Heart left ventricle (tissue), 16 donors: ENCODE measurements at regions not wholly inside any gene's neighbourhood (a gene's known extent, or its start where the extent isn't known, plus 50 kb on each side); places are given as distances from the start of the nearest gene placed in this dataset.

ENCODE experiments used
- ATAC-seq, 4 donors: fragments of 200-7000 bp; cut with Tn5 transposase; one replicate each; pipeline ENCODE4 v1.9.1; 2020 to 2022; ENCODE audit warnings: moderate library complexity in 4 of 4, mild to moderate bottlenecking in 3 of 4, moderate number of reproducible peaks in 1 of 4
- DNase-seq, 5 donors: peaks; one replicate each; pipeline ENCODE4 v3.0.0-alpha.2; 2020
- H3K27ac ChIP-seq, 12 donors: fragments of 200-600 bp; sonication (generic) in 4 of 12; one replicate each; pipeline versions ENCODE4 v1.5.0 to v1.8.0; 2016 to 2022; ENCODE audit warnings: mild to moderate bottlenecking in 2 of 12
- H3K27me3 ChIP-seq, 9 donors: fragments of 200-600 bp; sonication (generic) in 2 of 9; one replicate each; pipeline versions ENCODE4 v1.5.1 to v1.8.0; 2016 to 2022; ENCODE audit warnings: mild to moderate bottlenecking in 3 of 9
- H3K36me3 ChIP-seq, 9 donors: fragments of 200-600 bp; sonication (generic) in 2 of 9; one replicate each; pipeline versions ENCODE4 v1.5.0 to v1.8.0; 2018 to 2022; ENCODE audit warnings: mild to moderate bottlenecking in 2 of 9
- H3K4me1 ChIP-seq, 12 donors: fragments of 200-600 bp; sonication (generic) in 4 of 12; one replicate each; pipeline versions ENCODE4 v1.5.0 to v1.8.0; 2016 to 2022; ENCODE audit warnings: mild to moderate bottlenecking in 3 of 12
- H3K4me3 ChIP-seq, 12 donors: fragments of 200-600 bp; sonication (generic) in 4 of 12; one replicate each; pipeline versions ENCODE4 v1.5.0 to v1.8.0; 2017 to 2022; ENCODE audit warnings: mild to moderate bottlenecking in 9 of 12, moderate library complexity in 4 of 12
- H3K9me3 ChIP-seq, 12 donors: fragments of 200-600 bp; sonication (generic) in 4 of 12; one replicate each; pipeline versions ENCODE4 v1.5.0 to v1.8.0; 2016 to 2022; ENCODE audit warnings: mild to moderate bottlenecking in 1 of 12
- CTCF ChIP-seq, 12 donors: fragments of 200-600 bp; sonication (generic) in 4 of 12; IDR thresholded peaks; one replicate each; pipeline versions ENCODE4 v1.5.0 to v1.8.0; 2018 to 2022; ENCODE audit warnings: antibody characterized with exemption in 12 of 12, mild to moderate bottlenecking in 5 of 12
- POLR2A ChIP-seq, 2 donors: fragments of 450-650 bp; IDR thresholded peaks; one replicate each; pipeline ENCODE4 v1.6.1; 2017; ENCODE audit warnings: antibody characterized with exemption in 2 of 2, mild to moderate bottlenecking in 2 of 2, moderate library complexity in 2 of 2
- WGBS, 4 donors: extraction: QIAGEN DNeasy Blood & Tissue Kit in 2 of 4; methylation state at CpG; one replicate each; pipeline versions ENCODE4 v1.1.5 to v1.1.7; 2013 to 2018; 5-methylcytosine and 5-hydroxymethylcytosine counted together
- intact Hi-C, 10 donors: fragments of 100-400 bp; cut with DNase I; formaldehyde crosslinking; loops; one replicate each; pipeline versions ENCODE4 v1.11.1 to v1.14.2; 2022
- donor health status: ischemic (EF 13 %, LVEDD 7.1; RV severe dilation, severe dysfunction).
- donor health status: healthy with polysubstance abuse.
- donor health status: DM: no; HTN: yes; CAD: no.
- donor health status: DM: no; HTN: no; CAD: no.
- donor health status: ischemic (EF 25% LVEDD 6.9; RV normal size, moderate dysfunction).
- donor health status: ischemic (EF 25% LVEDD 5.7; RV mildly dilated, moderate dysfunction).
- donor health status: healthy.
- donor health status: DM: yes; HTN: yes; CAD: no.
- donor health status: ischemic (EF 35%, LVEDD 5.7; RV mildly dilated, moderate dysfunction).
- donor health status: nonischemic (EF 11% LVEDD 7.7; RV severe dilation, severe dysfunction).
- donor health status: DM: yes; HTN: yes; CAD: no.
- donor health status: PGD.
- donor health status: ischemic (EF 29% LVEDD 5.4; RV normal size, mild dysfunction).
- donor health status: nonischemic (EF 23%, LVEDD 6.1; RV moderate dilation, normal function).

GRCh38 chr2:183610724-183611123, 486.5 kb downstream of the NUP35 start:
- peaks cover 0 to 4% (median 0%) of the 10 kb centered on the region in 12 donors for H3K4me1 ChIP-seq
- no peaks in the 10 kb centered on the region for H3K27me3 ChIP-seq
- no peak for ATAC-seq
- no peaks in the 10 kb centered on the region for H3K36me3 ChIP-seq
- WGBS, 4 donors, result 48 to 65% (median 58%) methylated on average over 2 of the region's 2 CpGs
- TF ChIP-seq POLR2A (IDR thresholded peaks at IDR 0.05), result no peak
- no peak for TF ChIP-seq CTCF (IDR thresholded peaks at IDR 0.05)
- DNase-seq, result no peak
- intact Hi-C loops, result no loop called here
- H3K9me3 ChIP-seq, result peaks cover 0 to 4% (median 0%) of the 10 kb centered on the region in 12 donors
- H3K27ac ChIP-seq, result no peak overlapping the region
- H3K4me3 ChIP-seq, result no peak overlapping the region

- Histone ChIP-seq H3K4me1 (peaks cover 0 to 4% (median 0%) of the 10 kb centered on the region in 12 donors), H3K27ac (peak overlapping the region; percentile 40 to 84 (median 74)), H3K4me3 (peak overlapping the region in 1 of 12 donors; percentile 1), H3K9me3 (peaks cover 0 to 31% (median 4%) of the 10 kb centered on the region in 12 donors), H3K27me3 (no peaks in the 10 kb centered on the region), H3K36me3 (no peaks in the 10 kb centered on the region)
- ATAC-seq, result peak; percentile 91 to 99 (median 97)
- DNase-seq, result peak; percentile 23 to 58 (median 46)
- intact Hi-C loops, result no loop called here
- 35 to 42% (median 39%) methylated on average over 5 of the region's 5 CpGs for WGBS, 4 donors
- peak in 2 of 12 donors; percentile 21 to 25 for TF ChIP-seq CTCF (IDR thresholded peaks at IDR 0.05)
- no peak for TF ChIP-seq POLR2A (IDR thresholded peaks at IDR 0.05)
These were observed 490.7 kb downstream of the NUP35 start for GRCh38 chr2:183614799-183615435.

- Histone ChIP-seq H3K4me3 (no peak overlapping the region), H3K4me1 (no peaks in the 10 kb centered on the region), H3K36me3 (no peaks in the 10 kb centered on the region), H3K9me3 (peaks cover 0 to 15% (median 3%) of the 10 kb centered on the region in 12 donors), H3K27me3 (no peaks in the 10 kb centered on the region), H3K27ac (no peak overlapping the region)
- ATAC-seq, result no peak
- TF ChIP-seq POLR2A (IDR thresholded peaks at IDR 0.05) (no peak), CTCF (IDR thresholded peaks at IDR 0.05) (no peak)
- intact Hi-C loops, result no loop called here
- DNase-seq, result no peak
- 78 to 86% (median 82%) methylated on average over 1 of the region's 1 CpG for WGBS, 4 donors
These were observed 499.0 kb downstream of the NUP35 start for GRCh38 chr2:183623227-183623626.

GRCh38 chr2:183630964-183631363, 506.7 kb downstream of the NUP35 start:
- Histone ChIP-seq H3K27me3 (no peaks in the 10 kb centered on the region), H3K36me3 (no peaks in the 10 kb centered on the region), H3K27ac (no peak overlapping the region), H3K4me3 (no peak overlapping the region), H3K9me3 (no peaks in the 10 kb centered on the region), H3K4me1 (no peaks in the 10 kb centered on the region)
- no peak for TF ChIP-seq POLR2A (IDR thresholded peaks at IDR 0.05)
- TF ChIP-seq CTCF (IDR thresholded peaks at IDR 0.05), result no peak
- intact Hi-C loops, result no loop called here
- no peak for DNase-seq
- WGBS, 4 donors, result 63 to 66% (median 65%) methylated on average over 2 of the region's 2 CpGs
- ATAC-seq, result no peak
